ENCODE measurements at regions not wholly inside any gene's neighbourhood (a gene's known extent, or its start where the extent isn't known, plus 50 kb on each side); places are given as distances from the start of the nearest gene placed in this dataset.

GRCh38 chr6:19501737-19502245 lies 335.4 kb upstream of the ID4 start:
- ChIA-PET CTCF (no interaction called here), POLR2A (no interaction called here), RAD21 (ENCODE audit: unreplicated experiment) (no interaction called here), SMC1A (ENCODE audit: uncharacterized antibody, unreplicated experiment) (no interaction called here)
- in situ Hi-C loops (cut with MboI) (no loop called here), intact Hi-C loops (cut with micrococcal nuclease; ENCODE audit: unreplicated experiment) (no loop called here)
- H3K4me1 ChIP-seq (ENCODE audit: control insufficient read depth, insufficient read depth, low read length), result no peaks in the 10 kb centered on the region
- H3K4me3 ChIP-seq, result no peak overlapping the region
- H4K20me1 ChIP-seq (ENCODE audit: control insufficient read depth, insufficient read depth), result no peaks in the 10 kb centered on the region
- no peak overlapping the region for H2AFZ ChIP-seq (ENCODE audit: control insufficient read depth, low read depth, low read length)
- H3K79me2 ChIP-seq (ENCODE audit: control insufficient read depth, insufficient read depth, low read length), result no peaks in the 10 kb centered on the region
- BruUV-seq (replicated peaks), result no TSS peak
- DNase-seq (ENCODE audit: low read depth, low spot score), result no peak
- H3K27ac ChIP-seq (ENCODE audit: control insufficient read depth, insufficient read depth), result no peak overlapping the region
- H3K27me3 ChIP-seq (replicated peaks in 1 of 2; ENCODE audit: control insufficient read depth in 2 of 2, insufficient read depth in 2 of 2, low read length in 1 of 2), result no peaks in the 10 kb centered on the region
- H3K9ac ChIP-seq (ENCODE audit: control insufficient read depth, insufficient read depth, low read length), result no peak overlapping the region
- no peak for ATAC-seq
- TF ChIP-seq JUND (IDR thresholded peaks at IDR 0.05; ENCODE audit: low read depth, low read length) (no peak), TCF3 (IDR thresholded peaks at IDR 0.05; ENCODE audit: borderline replicate concordance, insufficient read depth, low read depth, low read length) (no peak), RAD51 (IDR thresholded peaks at IDR 0.05) (no peak)
- no peaks in the 10 kb centered on the region for H3K36me3 ChIP-seq (ENCODE audit: control insufficient read depth in 2 of 2, insufficient read depth in 2 of 2, low read length in 1 of 2)
- no peak for FAIRE-seq
- H3K4me2 ChIP-seq (ENCODE audit: control insufficient read depth, insufficient read depth), result no peak overlapping the region
- WGBS (ENCODE audit: insufficient coverage, insufficient replicate concordance, low lambda C conversion rate, missing lambda C conversion rate), result 23% methylated on average over 3 of the region's 3 CpGs
- H3K9me3 ChIP-seq (replicated peaks; ENCODE audit: control insufficient read depth, insufficient read depth, low read length), result no peaks in the 10 kb centered on the region

DNA sequence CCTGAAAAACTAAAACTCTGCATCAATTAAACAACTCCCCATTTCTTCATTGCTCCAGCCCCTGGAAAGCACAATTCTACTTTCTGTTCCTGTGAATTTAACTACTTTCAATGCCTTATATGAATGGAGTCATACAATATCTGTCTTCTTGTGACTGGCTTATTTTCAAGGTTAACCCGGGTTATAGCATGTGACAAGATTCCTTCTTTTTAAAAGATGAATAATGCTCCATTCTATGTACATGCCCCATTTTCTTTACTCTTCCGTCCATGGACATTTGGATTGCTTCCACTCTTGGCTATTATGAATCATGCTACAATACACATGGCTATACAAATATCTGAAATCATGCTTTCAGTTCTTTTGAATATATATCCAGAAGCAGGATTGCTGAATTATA lies 334.9 kb upstream of the ID4 start:
- no peak for FAIRE-seq
- in situ Hi-C loops (cut with MboI), result no loop called here

More for the DNA sequence above, 334.9 kb upstream of the ID4 start:
- Histone ChIP-seq H3K9ac (ENCODE audit: control insufficient read depth, insufficient read depth, low read length) (no peak overlapping the region), H4K20me1 (ENCODE audit: control insufficient read depth, insufficient read depth) (no peaks in the 10 kb centered on the region), H3K4me1 (ENCODE audit: control insufficient read depth, insufficient read depth, low read length) (no peaks in the 10 kb centered on the region), H3K4me3 (no peak overlapping the region), H3K36me3 (ENCODE audit: control insufficient read depth in 2 of 2, insufficient read depth in 2 of 2, low read length in 1 of 2) (no peaks in the 10 kb centered on the region), H3K9me3 (replicated peaks; ENCODE audit: control insufficient read depth, insufficient read depth, low read length) (no peaks in the 10 kb centered on the region), H3K79me2 (ENCODE audit: control insufficient read depth, insufficient read depth, low read length) (no peaks in the 10 kb centered on the region), H3K27me3 (replicated peaks in 1 of 2; ENCODE audit: control insufficient read depth in 2 of 2, insufficient read depth in 2 of 2, low read length in 1 of 2) (no peaks in the 10 kb centered on the region), H3K27ac (ENCODE audit: control insufficient read depth, insufficient read depth) (no peak overlapping the region), H3K4me2 (ENCODE audit: control insufficient read depth, insufficient read depth) (no peak overlapping the region), H2AFZ (ENCODE audit: control insufficient read depth, low read depth, low read length) (no peak overlapping the region)
- no peak for DNase-seq (ENCODE audit: low read depth, low spot score)
- CTCF ChIA-PET, result no interaction called here
- no TSS peak for BruUV-seq (replicated peaks)
- ATAC-seq, result no peak
- POLR2A ChIA-PET, result no interaction called here
- RAD21 ChIA-PET (ENCODE audit: unreplicated experiment), result no interaction called here
- SMC1A ChIA-PET (ENCODE audit: uncharacterized antibody, unreplicated experiment), result no interaction called here
- TF ChIP-seq ZSCAN29 (IDR thresholded peaks at IDR 0.05) (no peak), TCF12 (IDR thresholded peaks at IDR 0.05; ENCODE audit: low read depth, low read length) (no peak), ZZZ3 (IDR thresholded peaks at IDR 0.05; ENCODE audit: control insufficient read depth, insufficient read length, low read depth) (no peak), CHD1 (IDR thresholded peaks at IDR 0.05; ENCODE audit: low read depth, low read length) (no peak), CREM (IDR thresholded peaks at IDR 0.05; ENCODE audit: low read depth) (no peak), EZH2 (IDR thresholded peaks at IDR 0.05; ENCODE audit: borderline replicate concordance, control insufficient read depth, low read depth, low read length) (no peak), BRCA1 (IDR thresholded peaks at IDR 0.05; ENCODE audit: low read depth, low read length) (no peak)
- TF ChIP-seq, protein P1, sequence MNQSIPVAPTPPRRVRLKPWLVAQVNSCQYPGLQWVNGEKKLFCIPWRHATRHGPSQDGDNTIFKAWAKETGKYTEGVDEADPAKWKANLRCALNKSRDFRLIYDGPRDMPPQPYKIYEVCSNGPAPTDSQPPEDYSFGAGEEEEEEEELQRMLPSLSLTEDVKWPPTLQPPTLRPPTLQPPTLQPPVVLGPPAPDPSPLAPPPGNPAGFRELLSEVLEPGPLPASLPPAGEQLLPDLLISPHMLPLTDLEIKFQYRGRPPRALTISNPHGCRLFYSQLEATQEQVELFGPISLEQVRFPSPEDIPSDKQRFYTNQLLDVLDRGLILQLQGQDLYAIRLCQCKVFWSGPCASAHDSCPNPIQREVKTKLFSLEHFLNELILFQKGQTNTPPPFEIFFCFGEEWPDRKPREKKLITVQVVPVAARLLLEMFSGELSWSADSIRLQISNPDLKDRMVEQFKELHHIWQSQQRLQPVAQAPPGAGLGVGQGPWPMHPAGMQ (IDR thresholded peaks at IDR 0.05; ENCODE audit: borderline replicate concordance), result no peak
- intact Hi-C loops (cut with micrococcal nuclease; ENCODE audit: unreplicated experiment), result no loop called here
- WGBS (ENCODE audit: insufficient coverage, insufficient replicate concordance, low lambda C conversion rate, missing lambda C conversion rate), result 0% methylated on average over 2 of the region's 2 CpGs

Data from GM12878 (cell line).